Fibroblast of the conjunctiva (primary cell): ENCODE measurements at regions not wholly inside any gene's neighbourhood (a gene's known extent, or its start where the extent isn't known, plus 50 kb on each side); places are given as distances from the start of the nearest gene placed in this dataset.
"Not testable (repeated sequence)": the region's sequence is repeated elsewhere in the genome, so short reads cannot be mapped to it uniquely, and the experiment has no call there.

Experiments
- DNase-seq: peaks from one replicate; pipeline ENCODE4 v3.0.0-alpha.2; 2010; ENCODE audit warnings: low read depth

GRCh38 chr2:19651466-19651865 is 250.3 kb downstream of the TTC32 start:
- DNase-seq = no peak

- peak; percentile 95 for DNase-seq
These were observed 251.9 kb downstream of the TTC32 start for GRCh38 chr2:19649785-19650380.

- peak; percentile 16 for DNase-seq
These were observed 252.6 kb downstream of the TTC32 start for GRCh38 chr2:19649142-19649541.

GRCh38 chr2:19648583-19648982 is 253.2 kb downstream of the TTC32 start:
- DNase-seq = peak; percentile 67

GRCh38 chr2:19646987-19647386 is 254.8 kb downstream of the TTC32 start:
- no peak for DNase-seq

GRCh38 chr2:19644763-19645162 is 257.0 kb downstream of the TTC32 start:
- no peak for DNase-seq

DNA sequence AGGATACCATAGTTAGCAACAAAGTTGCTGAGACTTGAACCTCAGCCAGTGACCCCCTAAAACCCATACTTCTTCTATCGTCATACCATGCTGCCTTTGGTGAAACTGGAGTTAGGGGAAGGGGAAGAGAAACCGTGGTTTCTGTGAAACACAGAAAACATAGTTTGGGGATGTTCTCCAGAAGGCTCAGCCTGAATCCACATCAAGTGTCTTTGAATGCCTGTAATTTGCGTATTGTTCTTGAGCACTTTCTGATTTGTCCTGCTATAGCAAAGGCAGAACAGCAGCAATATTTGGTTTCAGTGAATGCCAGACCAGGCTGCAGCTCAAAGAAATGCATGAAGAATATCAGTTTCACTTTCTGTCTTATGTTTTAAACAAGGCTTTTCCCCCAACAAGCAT is 258.7 kb downstream of the TTC32 start:
- DNase-seq = no peak

- no peak for DNase-seq
These were observed 259.3 kb downstream of the TTC32 start for GRCh38 chr2:19642501-19642900.

DNA sequence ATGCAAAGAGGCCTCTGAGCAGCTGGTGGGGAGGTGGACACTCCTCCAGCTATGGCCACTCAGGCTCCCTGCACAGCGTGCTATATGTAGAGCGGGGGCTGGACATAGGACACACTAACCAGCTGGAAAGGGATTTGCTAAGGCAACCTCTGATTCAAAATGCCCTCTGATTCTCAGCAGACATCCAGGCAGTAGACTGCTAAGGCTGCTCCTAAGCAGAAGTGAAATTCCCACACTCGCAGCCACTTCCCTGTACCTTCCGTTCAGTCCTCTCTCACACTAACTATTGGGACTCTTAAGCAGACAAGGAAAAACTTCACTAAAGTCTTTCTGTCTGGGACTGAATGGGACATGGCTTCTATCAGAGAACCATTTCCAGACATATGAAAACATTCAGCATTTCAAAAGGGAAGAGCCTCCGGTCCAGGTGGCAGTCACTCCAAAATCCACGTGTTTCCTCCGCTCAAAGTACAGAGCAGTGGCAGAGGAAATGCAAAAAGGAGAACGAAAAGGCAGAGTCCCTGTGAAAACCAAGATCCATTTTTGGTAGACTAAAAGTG is 265.8 kb downstream of the TTC32 start:
- DNase-seq = no peak

GRCh38 chr2:19632403-19632991 is 269.3 kb downstream of the TTC32 start:
- DNase-seq = peak; percentile 38

GRCh38 chr2:19631871-19632270 is 269.9 kb downstream of the TTC32 start:
- no peak for DNase-seq

DNA sequence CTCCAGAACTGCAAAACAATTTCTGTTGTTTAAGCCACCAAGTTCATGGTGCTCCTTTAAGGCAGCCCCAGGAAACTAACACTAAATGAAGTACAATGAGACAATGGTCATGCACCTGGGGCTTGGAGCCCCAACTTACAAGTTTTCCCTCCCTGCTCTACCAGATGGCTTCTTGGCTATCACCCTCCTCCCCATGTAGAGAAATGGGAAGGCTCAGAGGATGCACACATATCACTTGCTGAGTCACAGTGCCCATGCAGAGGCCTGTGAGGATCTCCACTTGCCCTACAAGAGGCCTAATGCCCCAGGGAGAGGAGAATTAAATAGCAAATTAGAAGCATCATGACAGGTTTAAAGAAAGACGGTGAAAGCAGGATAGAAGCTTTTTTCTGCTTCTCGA is 270.9 kb downstream of the TTC32 start:
- DNase-seq = no peak

- DNase-seq = no peak
These were observed 268.9 kb upstream of the OSR1 start for GRCh38 chr2:19627359-19627758.

DNA sequence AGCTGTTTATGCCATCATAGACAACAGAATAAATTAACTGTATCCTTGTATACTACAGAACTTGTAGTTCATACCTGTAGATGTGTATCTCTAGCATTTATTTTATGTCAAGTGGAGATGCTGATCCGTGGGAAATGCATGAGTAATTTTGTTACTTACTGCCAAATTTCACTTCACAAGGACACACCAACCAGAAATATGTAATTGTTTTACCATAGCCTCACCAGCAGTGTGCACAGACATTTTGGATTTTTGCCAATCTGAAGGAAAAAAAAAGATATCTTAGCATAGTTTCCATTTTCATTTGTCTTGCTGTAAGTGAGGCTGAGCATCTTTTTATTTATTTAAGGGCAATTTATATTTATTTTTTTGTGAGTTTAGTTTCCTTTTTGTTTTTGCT is 265.1 kb upstream of the OSR1 start:
- DNase-seq = peak; percentile 49

GRCh38 chr2:19617257-19617848 is 258.9 kb upstream of the OSR1 start:
- DNase-seq = peak; percentile 27

DNA sequence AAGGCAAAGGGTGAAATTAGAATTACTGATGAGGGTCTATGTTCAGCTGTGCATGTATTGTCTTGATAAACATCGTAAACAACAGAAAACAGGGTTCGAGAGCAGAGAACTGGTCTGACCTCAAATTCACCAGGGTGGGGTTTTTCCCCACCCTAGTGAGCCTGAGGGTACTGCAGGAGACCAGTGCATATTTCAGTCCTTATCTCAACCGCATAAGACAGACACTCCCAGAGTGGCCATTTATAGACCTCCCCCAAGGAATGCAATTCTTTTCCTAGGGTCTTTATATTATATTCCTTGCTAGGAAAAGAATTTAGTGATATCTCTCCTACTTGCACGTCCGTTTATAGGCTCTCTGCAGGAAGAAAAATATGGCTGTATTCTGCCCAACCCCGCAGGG is 257.0 kb upstream of the OSR1 start:
- not testable (repeated sequence) for DNase-seq

DNA sequence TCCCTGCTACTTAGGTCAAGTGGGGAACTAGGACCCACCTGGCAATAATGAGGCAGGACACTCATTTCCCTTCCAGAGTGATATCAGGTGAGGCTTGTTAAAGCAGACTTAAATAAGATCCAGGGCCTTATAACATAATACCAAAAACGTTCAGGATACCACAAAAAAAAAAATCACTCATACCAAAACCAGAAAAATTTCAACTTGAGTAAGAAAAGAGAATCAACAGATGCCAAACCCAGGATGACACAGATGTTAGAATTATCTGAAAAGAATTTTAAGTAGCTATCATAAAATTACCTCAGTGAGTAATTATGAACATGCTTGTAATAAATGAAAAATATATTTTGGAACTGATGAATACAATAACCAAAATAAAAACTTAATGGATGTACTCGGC is 255.6 kb upstream of the OSR1 start:
- DNase-seq = no peak

- peak; percentile 80 for DNase-seq
These were observed 253.3 kb upstream of the OSR1 start for GRCh38 chr2:19611491-19612332.

- DNase-seq = no peak
These were observed 250.8 kb upstream of the OSR1 start for GRCh38 chr2:19609266-19609665.

DNA sequence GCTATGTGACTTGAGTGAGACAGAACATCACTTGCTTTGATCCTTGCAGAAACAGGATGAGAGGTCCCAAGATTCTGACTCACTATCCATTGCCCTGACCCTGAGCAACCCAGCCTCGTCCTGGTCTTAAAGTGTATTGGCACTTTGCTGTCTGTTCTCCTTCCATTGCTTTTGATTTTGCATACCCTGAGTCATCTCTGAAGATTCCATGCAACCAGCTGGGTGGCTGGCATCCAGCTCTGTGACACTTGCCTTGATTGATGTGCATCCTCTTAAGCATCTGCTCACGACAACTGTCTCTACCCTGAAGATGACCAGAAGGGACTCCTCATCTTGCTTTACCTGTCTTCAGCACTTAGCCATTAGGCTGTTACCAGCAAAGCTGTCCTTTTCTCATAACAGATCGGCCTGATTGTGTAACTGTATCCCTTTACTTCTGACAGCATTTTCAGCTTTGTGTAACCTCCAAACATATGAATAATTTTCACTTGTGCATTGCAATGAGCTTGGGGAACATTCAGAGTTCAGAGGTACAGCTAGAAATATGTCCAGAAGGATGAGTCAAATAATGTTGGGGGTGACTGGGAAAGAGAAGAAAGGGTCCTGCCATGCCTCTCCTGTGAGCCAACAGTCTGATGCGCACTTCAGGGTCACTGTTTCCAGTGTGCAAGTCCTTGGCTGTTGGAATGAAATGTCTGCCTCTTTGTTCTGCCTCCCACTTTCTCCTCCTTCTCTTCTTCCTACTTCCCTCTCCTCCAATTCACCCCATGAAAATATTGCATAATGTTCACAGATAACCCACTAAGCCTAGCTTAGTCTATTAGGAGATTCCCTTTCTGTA is 249.7 kb upstream of the OSR1 start:
- peak; percentile 61 for DNase-seq

DNA sequence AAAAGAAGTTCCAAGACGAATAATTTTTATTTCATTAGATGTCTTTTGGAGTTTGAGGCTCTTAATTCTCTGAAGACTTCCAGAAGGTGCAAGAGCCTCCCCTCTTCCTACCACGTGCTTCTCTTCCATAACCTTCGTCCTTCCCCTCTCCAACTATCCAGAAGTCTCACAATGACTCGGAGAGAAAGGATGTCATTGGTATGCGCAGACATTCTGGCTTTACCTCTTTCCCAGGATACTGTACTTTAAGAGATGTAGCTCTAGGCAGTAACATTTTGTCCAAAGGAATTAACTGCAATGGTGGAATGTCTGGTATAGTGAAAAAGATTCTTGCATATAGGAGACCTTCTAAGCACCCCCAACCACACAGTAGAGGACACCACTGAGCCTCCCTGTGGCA is 249.0 kb upstream of the OSR1 start:
- no peak for DNase-seq

DNA sequence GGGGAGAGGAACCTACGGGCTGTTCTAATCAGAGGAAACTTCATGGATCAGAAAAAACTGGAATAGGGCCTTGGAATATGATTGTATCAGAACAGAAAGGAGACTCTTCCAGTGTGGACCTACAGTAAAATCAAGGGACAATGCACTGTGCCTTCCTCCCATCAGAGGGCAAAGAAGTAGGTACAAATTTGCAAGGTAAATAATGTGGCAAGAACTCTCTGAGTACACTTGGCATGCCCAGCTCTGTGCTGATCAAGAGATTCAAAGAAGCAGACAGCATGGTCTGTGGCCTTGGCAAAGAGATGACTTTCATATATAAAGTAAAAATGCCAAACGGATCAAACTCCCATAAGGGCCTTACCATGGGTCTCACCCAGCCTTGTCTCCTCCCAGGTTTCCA is 242.6 kb upstream of the OSR1 start:
- no peak for DNase-seq
